Parathyroid adenoma (tissue), 2 donors: ENCODE measurements at regions not wholly inside any gene's neighbourhood (a gene's known extent, or its start where the extent isn't known, plus 50 kb on each side); places are given as distances from the start of the nearest gene placed in this dataset.

Experiments
- H2AFZ ChIP-seq: fragments of 300-600 bp; sonication (generic); one replicate; pipeline ENCODE4 v1.7.0; 2017; ENCODE audit warnings: antibody characterized with exemption, mild to moderate bottlenecking
- H3K27ac ChIP-seq: fragments of 300-600 bp; sonication (generic); one replicate; pipeline ENCODE4 v1.7.0; 2017
- H3K27me3 ChIP-seq: fragments of 300-600 bp; sonication (generic); one replicate; pipeline ENCODE4 v1.7.0; 2017; ENCODE audit warnings: low read length; ENCODE audit not compliant: control insufficient read depth, insufficient read depth
- H3K36me3 ChIP-seq: fragments of 300-600 bp; sonication (generic); one replicate; pipeline ENCODE4 v1.7.0; 2017; ENCODE audit warnings: low read length; ENCODE audit not compliant: control insufficient read depth, insufficient read depth
- H3K4me1 ChIP-seq: fragments of 300-600 bp; sonication (generic); one replicate; pipeline ENCODE4 v1.7.0; 2017; ENCODE audit warnings: control low read depth
- H3K4me2 ChIP-seq: fragments of 300-600 bp; sonication (generic); one replicate; pipeline ENCODE4 v1.7.0; 2017; ENCODE audit warnings: low read length
- H3K4me3 ChIP-seq: fragments of 300-600 bp; sonication (generic); one replicate; pipeline ENCODE4 v1.7.0; 2017; ENCODE audit warnings: low read depth, low read length
- H3K79me2 ChIP-seq: fragments of 300-600 bp; sonication (generic); one replicate; pipeline ENCODE4 v1.7.0; 2017; ENCODE audit warnings: control low read depth
- H3K9ac ChIP-seq: fragments of 300-600 bp; sonication (generic); one replicate; pipeline ENCODE4 v1.7.0; 2017; ENCODE audit warnings: mild to moderate bottlenecking
- H3K9me3 ChIP-seq: fragments of 300-600 bp; sonication (generic); one replicate; pipeline ENCODE4 v1.7.0; 2017; ENCODE audit warnings: low read length; ENCODE audit not compliant: control insufficient read depth
- TF ChIP-seq, protein P1 (sequence below): fragments of 300-600 bp; sonication (generic); IDR thresholded peaks from one replicate; pipeline ENCODE4 v1.7.0; 2017; ENCODE audit warnings: antibody characterized with exemption, mild to moderate bottlenecking
- donor health status: primary hyperparathyroidism.

DNA sequence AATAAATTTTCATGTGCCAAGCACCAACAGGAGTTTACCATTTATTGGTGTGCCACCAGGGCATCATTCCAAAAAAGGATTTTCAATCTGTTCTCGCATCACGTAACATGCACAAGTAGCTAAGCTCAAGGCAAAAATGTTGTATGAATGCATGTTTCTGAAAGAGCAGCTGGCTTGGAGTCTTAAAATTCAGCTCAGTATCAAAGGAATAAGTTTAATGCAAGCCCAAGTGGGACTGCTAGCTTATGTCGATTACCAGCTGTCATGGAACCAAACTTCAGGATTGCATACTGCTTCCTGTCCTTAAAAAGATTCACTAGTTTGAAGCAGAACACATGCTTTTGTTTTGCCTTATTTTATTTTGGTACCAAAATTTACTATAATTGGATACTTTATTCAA, 437.0 kb downstream of the FSCB start:
- Histone ChIP-seq H3K4me1 (no peaks in the 10 kb centered on the region), H3K9ac (no peak overlapping the region), H3K4me3 (no peak overlapping the region), H2AFZ (no peak overlapping the region), H3K9me3 (no peaks in the 10 kb centered on the region), H3K79me2 (no peaks in the 10 kb centered on the region), H3K27me3 (no peaks in the 10 kb centered on the region), H3K36me3 (no peaks in the 10 kb centered on the region), H3K27ac (no peak overlapping the region), H3K4me2 (no peak overlapping the region)
- TF ChIP-seq, protein P1, sequence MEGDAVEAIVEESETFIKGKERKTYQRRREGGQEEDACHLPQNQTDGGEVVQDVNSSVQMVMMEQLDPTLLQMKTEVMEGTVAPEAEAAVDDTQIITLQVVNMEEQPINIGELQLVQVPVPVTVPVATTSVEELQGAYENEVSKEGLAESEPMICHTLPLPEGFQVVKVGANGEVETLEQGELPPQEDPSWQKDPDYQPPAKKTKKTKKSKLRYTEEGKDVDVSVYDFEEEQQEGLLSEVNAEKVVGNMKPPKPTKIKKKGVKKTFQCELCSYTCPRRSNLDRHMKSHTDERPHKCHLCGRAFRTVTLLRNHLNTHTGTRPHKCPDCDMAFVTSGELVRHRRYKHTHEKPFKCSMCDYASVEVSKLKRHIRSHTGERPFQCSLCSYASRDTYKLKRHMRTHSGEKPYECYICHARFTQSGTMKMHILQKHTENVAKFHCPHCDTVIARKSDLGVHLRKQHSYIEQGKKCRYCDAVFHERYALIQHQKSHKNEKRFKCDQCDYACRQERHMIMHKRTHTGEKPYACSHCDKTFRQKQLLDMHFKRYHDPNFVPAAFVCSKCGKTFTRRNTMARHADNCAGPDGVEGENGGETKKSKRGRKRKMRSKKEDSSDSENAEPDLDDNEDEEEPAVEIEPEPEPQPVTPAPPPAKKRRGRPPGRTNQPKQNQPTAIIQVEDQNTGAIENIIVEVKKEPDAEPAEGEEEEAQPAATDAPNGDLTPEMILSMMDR = no peak

DNA sequence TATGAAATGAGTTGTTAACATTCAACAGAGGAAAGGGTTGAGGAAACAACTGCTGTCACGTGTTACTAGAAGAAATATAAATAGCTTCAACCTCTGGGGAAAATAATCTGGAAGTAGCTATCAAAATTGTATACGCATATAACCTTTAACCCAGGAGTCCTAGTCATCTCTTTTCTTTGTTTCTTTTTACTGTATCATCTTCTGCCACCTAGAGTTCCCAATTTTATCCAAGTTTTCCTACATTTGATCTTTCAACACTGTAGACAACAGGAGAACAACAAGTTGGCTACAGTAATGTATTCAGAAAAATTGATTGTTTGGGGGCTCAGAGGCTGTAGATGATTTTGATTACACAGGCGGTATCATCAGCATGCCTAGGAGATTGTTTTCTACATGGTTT, 453.7 kb downstream of the FSCB start:
- Histone ChIP-seq H3K9me3 (no peaks in the 10 kb centered on the region), H2AFZ (no peak overlapping the region), H3K4me2 (no peak overlapping the region), H3K9ac (no peak overlapping the region), H3K4me3 (no peak overlapping the region), H3K79me2 (no peaks in the 10 kb centered on the region), H3K36me3 (no peaks in the 10 kb centered on the region), H3K27me3 (no peaks in the 10 kb centered on the region), H3K27ac (no peak overlapping the region), H3K4me1 (no peaks in the 10 kb centered on the region)
- TF ChIP-seq, protein P1 = no peak

DNA sequence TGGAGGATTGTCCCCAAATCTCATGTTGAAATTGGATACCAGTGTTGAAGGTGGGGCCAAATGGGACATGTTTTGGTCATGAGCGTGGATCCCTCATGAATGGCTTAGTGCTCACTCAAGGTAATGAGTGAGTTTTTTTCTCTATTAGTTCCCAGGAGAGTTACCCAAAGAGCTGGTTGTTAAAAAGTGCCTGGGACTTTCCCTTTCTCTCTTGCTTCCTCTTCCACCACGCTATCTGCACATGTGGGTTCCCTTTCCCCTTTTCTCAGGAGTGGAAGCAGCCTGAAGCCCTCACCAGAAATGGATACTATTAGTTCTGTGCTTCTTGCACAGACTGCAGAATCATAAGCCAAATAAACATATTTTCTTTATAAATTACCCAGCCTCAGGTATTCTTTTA, 465.4 kb downstream of the FSCB start:
- no peaks in the 10 kb centered on the region for H3K36me3 ChIP-seq
- H3K4me1 ChIP-seq = no peaks in the 10 kb centered on the region
- H2AFZ ChIP-seq = no peak overlapping the region
- TF ChIP-seq, protein P1 = no peak
- no peaks in the 10 kb centered on the region for H3K9me3 ChIP-seq
- H3K9ac ChIP-seq = no peak overlapping the region
- H3K27me3 ChIP-seq = no peaks in the 10 kb centered on the region
- no peak overlapping the region for H3K4me3 ChIP-seq
- no peaks in the 10 kb centered on the region for H3K79me2 ChIP-seq
- no peak overlapping the region for H3K27ac ChIP-seq
- H3K4me2 ChIP-seq = no peak overlapping the region

DNA sequence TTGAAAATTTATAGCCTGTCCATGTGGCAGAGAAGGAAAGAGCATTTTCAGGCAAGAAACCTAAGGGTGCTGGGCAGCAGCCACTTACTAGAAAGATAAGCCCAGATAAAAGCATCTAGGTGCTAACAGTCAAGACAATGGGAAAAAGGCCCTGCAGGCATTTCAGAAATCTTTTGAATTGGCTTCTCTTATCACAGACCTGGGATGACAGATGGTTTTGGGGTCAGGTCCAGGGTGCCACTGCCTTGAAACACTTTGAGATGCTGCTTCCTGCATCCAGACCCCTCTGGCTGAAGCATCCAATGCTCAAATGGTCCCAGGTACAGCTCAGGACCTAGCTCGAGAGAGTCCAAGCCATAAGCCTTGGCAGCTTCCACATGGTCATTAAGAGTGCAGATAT, 466.5 kb downstream of the FSCB start:
- H3K79me2 ChIP-seq = no peaks in the 10 kb centered on the region
- no peak overlapping the region for H3K27ac ChIP-seq
- no peak overlapping the region for H3K9ac ChIP-seq
- no peaks in the 10 kb centered on the region for H3K27me3 ChIP-seq
- no peak overlapping the region for H2AFZ ChIP-seq
- H3K36me3 ChIP-seq = no peaks in the 10 kb centered on the region
- no peak overlapping the region for H3K4me2 ChIP-seq
- no peaks in the 10 kb centered on the region for H3K4me1 ChIP-seq
- H3K9me3 ChIP-seq = no peaks in the 10 kb centered on the region
- no peak overlapping the region for H3K4me3 ChIP-seq
- TF ChIP-seq, protein P1 = no peak

DNA sequence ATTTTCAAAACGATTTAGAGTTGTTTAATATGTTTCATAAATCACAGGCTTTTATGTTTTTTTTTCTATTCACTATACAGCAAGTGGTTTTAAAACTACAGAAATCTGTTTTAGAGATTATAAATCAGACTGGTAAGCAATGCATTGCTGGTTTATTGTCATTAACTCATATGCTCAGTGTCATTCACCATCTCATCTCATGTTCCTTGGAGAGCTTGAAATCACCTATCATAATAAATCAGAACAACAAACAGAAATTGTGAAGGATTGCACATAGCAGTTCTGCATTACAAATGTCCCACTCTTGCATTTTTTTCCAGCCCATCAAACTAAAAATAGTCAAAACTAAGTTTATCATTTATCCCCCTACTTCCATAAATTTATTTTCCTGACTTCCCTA, 470.8 kb downstream of the FSCB start:
- no peak overlapping the region for H3K27ac ChIP-seq
- no peaks in the 10 kb centered on the region for H3K36me3 ChIP-seq
- H2AFZ ChIP-seq = no peak overlapping the region
- no peak overlapping the region for H3K9ac ChIP-seq
- no peaks in the 10 kb centered on the region for H3K79me2 ChIP-seq
- H3K4me3 ChIP-seq = no peak overlapping the region
- no peaks in the 10 kb centered on the region for H3K9me3 ChIP-seq
- H3K4me1 ChIP-seq = no peaks in the 10 kb centered on the region
- H3K27me3 ChIP-seq = no peaks in the 10 kb centered on the region
- TF ChIP-seq, protein P1 = no peak
- H3K4me2 ChIP-seq = no peak overlapping the region
